Stimulated activated CD4-positive, alpha-beta T cell treated with anti-CD3 and anti-CD28 coated beads, Interleukin-12 subunit alpha, Interleukin-12 subunit beta, amount 100 ng/mL, for 24 hours (primary cell): ENCODE measurements at regions not wholly inside any gene's neighbourhood (a gene's known extent, or its start where the extent isn't known, plus 50 kb on each side); places are given as distances from the start of the nearest gene placed in this dataset.
A peak's percentile ranks its signal among the peaks of the same experiment; 100 is the strongest.

Source experiments
- DNase-seq, 2 experiments: peaks; one replicate each; pipeline ENCODE4 v3.0.0-alpha.2; 2020; ENCODE audit warnings: low read depth in 2 of 2

DNA sequence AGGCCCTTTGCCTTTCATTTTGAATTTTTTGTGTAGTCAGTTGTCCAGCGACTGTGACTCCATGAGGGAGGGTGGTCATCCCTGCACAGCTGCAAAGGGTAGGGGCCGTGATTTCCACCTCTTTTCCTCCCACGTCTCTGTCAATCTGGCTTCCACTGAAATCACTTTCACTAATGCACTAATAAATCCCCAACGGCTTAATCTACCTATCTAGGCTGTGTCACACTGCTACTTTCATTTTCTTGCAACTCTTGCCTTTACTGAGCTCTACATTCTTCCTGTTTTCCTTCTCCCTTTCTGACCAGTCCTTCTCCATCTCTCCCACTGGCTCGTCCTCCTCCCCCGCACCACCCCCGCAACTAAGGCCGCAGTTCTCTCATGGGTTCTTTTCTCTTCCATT lies 212.3 kb upstream of the FOXN3 start:
- no peak for DNase-seq

DNA sequence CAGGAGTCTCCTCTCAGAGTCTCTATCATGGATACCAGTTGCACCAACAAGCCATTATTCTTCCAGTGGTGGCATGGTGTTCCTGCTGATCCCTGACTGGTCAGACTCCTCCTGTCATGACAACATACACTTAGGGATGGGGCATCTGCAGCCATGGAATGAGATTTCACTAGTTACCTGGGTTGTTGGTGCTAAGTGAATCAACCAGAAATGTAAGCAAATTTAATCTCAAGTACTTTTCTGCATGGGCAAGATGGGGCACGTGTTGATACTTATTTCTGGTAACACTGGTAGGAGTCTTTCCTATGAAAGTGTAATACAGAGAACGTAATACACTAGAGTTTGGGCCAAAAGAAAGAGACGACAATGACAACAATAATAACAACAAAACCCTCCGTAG lies 211.5 kb upstream of the FOXN3 start:
- no peak for DNase-seq

DNA sequence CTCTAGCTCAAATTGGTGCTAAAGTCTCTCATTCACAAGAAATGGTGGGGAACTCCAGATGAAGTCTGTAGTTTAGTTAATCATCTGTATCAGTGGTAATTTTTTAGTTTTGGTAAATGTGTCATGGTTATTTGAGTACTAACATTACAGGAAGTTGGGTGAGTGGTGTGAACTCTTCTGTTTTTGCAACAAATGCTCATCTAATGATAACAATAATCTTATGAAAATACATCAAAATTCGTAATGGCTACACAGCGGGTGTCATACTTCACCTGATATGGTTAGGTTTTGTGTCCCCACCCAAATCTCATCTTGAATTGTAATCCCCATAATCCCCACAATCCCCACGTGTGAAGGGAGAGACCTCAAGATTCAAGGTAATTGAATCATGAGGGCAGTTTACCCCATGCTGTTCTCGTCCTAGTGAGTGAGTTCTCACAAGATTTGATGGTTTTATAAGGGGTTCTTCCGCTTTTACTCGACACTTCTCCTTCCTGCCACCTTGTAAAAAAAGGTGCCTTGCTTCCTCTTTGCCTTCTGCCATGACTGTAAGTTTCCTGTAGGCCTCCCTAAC lies 209.3 kb upstream of the FOXN3 start:
- no peak for DNase-seq

DNA sequence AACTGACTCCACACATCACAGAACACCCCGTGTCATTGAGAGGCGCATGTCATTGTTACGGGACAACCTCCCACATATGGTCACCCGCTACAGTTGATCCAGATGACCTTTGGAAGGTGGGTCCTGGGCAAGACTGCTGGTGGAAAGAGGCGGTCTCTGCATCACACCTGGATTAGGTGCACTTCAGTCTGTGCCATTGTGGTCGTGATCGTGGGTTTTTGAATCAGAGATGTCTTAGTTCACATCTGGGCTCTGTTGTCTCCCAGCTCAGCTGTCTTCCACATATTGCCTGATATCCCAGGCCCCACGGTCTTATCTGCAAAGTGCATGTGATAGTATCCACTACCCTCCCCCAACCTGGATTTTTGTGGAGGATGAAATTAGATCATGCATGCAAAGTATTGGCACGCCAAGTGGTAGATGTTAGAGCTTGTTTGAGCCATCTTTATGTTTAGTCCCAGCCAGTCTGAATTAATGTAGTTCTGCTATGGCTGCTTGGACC lies 208.7 kb upstream of the FOXN3 start:
- no peak for DNase-seq

DNA sequence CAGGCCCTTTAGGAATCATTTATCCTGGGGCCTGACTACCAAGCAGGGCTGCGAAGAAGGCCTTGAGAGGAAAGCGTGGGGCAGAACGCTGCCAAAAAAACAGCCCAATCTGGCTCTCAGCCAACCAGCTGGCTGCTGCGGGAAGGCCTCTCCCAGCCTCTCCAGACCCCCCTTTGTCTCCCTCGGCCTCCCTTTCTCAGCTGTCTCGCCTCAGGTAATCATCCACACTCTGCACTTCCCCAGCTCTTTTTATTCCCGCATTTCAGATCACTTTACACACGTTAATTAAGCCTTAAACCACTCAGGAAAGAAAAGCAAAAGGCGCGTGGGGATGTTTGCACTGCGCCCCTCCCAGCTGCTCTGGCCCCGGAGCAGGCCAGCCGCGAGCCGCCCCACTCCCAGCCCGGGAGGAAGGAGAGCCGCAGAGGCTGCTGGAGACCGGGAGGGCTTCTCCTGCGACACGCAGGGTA lies 208.2 kb upstream of the FOXN3 start:
- DNase-seq, result no peak

DNA sequence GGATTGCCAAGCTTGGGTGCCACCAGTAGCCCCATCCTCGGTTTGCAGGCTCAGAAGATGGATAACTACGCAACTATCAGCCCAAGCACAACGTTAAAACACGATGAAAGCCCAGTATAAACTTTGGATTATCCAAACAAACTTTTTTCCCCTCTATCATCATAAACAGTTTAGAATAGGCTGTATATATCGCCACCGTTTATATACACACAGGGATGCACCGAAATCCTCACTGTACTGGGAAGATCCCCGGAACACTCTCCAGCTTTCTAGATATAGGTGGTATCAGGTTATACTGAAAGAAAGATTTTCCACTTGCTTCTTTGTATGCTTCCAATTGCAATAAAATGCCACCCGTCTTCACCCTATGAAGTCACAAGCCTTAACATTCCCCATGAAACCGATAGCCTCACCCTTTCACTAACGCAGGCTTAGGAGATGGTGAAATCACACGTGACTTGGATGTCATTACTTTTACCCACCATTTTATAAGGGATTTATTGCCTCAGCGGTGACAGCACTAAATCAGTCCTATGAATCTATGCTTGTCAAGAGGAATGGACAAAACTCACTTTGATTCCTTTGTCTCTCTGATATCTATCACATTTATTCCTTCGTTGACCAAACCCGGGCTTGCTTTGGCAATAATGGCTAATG lies 207.6 kb upstream of the FOXN3 start:
- no peak for DNase-seq

DNA sequence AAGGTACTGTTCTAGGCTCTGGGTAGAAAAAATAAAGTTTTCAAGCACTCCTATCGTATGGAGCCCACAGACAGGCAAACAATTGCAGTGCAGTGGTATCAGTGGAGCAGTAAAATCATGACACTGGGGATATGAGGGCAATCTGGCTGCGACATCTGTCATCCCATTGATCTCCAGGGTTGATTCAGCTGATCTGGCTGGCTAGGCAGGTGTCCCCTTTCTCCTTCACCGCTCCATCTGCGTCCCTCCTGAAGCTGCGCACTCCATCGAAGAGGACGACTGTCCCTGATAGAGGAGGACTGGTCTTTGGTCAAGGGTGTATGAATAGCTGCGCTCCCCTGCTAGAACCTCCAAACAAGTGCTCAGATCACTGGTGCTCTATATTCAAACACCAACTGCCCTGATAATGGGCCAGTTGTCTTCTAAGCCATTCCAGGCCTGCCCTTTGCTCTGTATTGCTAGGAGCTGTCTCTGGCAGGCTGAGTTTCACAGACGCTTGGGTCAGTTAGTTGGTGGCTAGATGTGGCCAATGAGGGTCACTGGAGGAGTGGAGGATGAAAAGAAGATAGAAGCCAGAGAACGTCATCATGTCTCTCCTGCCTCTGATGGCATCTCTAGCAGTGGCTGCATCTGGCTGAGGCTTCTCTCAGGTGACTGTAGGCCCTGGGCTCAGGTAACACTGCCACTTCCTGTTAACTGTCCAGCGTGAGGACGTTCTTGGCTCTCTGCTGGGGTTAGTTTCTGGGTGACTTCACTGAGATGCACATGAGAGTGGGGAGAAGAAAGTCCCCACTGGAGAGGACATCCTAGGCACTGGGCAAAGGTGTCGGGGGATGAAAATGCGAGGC lies 205.0 kb upstream of the FOXN3 start:
- no peak for DNase-seq

DNA sequence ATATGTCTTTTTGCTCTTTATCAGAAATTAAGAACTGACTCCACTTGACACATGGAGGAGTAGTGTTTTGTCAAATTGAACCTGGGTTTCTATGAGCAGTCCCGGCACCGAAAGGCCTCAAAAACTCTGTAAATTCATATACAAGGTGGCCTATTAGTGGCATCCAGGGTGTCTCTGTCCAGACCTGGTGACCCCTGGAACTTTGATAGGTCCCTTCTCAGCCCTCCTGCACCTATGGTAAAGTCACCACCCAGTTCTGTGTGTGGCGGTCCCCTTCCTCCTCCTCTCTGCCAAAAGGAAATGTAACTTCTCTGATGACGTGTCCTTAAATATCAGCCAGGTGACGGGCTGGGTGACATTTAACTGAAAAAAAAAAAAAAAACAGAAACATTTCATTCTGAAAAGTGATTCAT lies 204.0 kb upstream of the FOXN3 start:
- DNase-seq, result peak in 1 of 2 experiments; percentile 31

DNA sequence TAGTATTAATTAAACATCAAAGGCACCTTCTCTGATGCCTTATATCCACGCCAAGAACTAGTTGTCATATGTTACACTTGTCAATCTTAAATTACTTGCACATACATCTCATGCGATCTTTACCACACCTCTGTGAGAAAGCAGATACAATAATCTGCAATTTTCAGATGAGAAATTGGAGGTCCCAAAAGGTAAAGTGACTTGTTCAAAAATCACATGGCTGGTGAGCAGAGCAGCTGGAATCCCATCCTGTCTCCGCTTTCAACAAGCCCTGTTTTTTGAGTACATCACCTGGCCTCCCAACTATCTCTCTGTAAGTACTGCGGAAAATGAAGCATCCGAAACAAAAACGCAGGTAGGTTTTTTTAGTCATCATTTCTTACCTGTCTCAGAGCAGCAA lies 203.4 kb upstream of the FOXN3 start:
- DNase-seq, result no peak

DNA sequence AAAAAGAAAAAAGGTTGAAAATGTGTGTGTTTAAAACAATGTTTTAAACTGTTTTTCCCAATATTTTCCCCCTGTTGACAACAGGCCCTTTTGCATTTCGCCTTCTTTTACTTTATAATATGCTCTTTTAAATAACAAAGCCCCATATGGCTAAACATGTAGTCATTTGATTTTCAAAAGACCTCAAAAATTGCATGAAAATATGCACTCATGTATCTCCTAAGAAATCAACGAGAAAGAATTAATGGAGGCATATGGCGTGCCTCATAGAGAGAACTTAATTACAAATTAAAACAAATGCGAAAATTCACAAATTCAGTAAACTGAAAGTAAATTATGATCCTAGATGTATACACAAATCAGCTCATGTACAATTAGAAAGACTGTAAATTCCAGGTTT lies 202.6 kb upstream of the FOXN3 start:
- DNase-seq, result no peak

DNA sequence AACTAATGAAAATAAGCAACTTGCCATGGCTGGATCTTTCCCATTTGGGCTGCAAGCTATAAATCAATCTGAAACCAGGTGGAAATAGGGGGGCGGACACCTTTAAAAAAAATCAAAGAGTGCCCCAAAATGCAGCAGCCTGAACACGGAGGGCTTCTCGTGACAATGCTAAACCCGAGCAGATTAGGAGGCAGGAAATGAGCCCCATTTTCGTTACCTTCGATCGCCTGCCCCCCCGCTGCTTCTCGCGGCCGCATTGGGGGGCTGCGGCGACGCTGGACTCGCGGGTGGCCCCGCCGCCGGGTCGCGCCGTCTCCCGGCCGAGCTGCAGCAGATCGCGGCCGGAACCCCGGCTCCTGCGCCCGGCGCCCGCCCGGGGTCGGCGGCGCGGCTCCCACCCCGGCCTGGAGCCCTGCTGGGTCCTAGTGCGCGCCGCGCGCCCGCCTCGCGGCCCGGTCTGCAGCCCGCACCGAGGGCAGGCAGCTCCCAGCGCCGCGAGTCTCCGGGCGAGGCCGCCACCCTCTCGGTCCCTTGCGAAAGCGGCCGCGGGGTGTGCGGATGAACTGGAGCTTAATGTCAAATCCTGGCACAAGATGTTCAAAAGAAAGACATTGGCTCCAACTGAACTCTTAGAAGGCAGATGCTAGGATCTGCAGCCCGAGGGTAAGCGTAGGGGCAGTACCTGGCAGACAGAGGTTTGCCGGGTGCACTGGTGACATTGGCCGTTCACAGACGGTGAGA lies 201.9 kb upstream of the FOXN3 start:
- DNase-seq, result peak in 1 of 2 experiments; percentile 39

DNA sequence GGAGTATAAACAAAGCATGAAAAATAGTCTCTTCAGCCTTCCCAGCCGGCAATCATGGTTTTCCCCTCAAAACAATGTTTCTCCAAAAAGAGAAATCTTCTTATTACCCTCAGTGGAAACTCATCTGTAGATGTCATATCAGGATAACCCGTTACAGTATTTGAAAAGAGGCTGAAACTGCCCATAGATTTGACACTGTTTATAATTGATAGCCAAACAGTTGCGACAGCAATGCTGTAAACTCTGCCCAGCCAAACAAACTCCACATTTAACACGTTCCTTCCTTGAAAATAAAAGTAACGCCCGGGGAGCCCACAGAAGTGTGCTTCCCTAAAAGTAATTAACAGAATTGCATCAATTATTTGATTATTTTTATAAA lies 201.3 kb upstream of the FOXN3 start:
- DNase-seq, result no peak

DNA sequence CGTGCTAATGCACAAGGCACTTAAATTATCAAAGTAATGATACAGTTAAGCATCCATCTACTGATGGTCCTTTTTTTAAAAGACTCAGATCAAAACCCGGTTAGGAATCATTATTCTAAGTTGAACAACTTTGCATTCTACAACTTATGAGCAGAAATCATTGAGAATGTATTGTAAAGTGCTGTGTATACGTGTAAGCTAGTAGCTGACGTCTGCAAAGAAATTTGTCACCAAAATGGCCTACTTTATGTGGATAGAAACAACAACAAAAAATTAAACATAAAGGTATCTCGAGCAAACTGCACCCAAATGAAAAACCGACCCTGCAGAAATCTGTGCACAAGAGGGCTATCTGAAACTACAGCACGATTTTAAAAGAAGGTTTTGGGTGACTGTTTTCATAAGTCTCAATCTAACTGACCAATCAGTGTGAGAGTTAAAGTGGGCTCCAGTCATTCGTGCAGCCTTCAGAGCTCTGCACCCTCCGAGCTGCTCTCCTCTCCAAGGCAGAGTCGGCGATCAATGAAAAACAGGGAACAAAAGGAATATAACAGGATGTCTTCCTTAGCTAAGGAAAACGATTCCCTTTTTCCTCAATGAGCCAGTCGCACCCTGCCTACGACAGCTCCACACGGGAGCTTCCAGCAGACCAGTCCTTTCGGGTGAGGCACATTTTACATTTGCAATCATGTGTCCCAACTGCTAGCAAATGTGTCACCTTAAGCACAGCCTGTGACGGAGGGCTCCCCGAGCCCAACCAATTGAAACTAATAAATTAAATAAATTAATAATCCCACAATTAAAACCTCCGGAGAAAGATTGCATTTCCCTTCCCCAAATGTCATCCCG lies 200.7 kb upstream of the FOXN3 start:
- no peak for DNase-seq

DNA sequence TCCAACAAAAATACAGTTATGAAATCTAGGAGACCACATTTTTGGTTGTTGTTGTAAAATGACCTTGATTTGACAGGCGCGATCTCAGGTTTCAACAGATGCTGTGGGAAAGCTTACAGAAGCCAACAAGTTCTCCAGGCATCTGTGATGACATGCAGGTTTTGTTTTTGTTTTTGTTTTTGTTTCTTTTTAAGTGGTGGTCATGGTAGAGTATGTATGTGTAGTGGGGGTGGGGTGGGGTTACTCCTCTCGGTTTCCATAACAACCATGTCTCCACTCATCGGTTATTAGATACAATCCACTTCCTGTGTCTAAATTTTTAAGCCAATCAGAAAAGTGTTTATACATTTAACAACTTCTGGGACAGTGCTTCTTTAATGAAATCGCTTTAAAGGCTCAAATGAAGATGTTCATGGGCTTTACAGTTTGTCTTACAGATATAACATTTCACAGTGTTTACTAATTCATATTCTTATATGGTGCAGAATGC lies 199.9 kb upstream of the FOXN3 start:
- DNase-seq, result no peak

DNA sequence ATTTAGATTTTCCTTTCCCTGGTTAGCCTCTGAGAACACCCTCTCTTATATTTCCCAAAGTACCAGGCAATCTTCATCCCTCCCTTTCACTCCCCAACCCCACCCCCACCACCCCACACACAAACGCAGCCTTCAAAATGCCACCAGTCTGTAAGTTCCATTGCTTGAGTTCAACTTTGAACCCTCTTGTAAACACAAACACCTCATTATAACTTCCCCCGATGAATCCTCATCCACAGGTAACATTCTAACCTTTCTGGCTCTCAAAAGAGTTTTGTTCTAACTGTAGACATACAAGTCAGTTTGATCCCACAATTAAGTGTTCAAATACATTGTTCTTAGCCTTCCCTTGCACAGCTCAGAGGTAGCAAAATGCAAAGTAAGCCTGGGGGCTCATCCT lies 199.4 kb upstream of the FOXN3 start:
- DNase-seq, result no peak

DNA sequence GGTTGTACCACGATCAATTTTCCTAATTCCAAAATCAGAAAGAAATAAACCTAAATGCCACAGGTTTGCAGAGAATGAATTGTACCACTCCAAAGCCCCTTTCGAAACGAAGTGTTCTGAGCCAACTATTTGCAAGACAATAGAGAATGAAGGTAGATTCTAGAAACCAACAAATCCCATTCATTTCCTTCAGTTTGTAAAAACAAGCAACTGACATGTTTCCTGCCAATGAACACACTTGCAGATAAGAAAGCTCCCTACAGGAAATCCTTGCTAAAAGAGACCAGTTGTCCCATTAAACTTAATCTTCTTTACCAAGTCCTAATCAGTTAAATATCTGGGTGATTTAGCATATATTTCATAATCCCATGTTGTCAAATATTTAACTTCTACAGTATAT lies 198.4 kb upstream of the FOXN3 start:
- DNase-seq, result no peak

DNA sequence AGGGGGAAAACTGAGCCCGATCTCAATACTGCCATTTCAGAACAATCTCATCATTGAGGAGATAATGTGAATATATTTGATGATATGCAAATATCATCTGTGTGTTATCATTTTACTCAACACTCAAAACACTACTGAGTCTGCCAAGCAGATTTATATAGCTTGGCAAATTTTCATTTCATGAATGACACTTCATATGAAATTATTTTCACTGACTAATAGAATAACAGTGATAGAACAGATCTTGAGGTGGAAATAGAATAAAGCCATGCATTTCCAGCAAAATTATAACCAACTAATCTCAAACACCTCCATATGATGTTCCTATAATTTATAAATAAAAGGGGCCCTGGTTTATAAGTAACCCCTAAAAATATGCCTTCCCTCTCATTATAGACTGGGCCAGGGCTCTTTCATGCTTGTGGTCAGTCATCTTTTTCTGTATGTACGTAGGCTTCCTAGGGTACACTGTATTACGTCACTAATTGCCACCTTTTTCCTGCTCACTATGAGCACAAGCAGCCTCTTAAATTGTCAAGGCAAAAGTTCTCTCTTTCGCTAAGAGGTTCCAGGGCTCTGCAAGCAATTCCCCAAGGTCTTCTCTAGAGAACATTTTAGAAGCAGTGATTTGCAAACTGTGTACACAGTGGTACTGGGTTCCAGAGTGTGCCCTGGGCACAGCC lies 197.1 kb upstream of the FOXN3 start:
- no peak for DNase-seq

DNA sequence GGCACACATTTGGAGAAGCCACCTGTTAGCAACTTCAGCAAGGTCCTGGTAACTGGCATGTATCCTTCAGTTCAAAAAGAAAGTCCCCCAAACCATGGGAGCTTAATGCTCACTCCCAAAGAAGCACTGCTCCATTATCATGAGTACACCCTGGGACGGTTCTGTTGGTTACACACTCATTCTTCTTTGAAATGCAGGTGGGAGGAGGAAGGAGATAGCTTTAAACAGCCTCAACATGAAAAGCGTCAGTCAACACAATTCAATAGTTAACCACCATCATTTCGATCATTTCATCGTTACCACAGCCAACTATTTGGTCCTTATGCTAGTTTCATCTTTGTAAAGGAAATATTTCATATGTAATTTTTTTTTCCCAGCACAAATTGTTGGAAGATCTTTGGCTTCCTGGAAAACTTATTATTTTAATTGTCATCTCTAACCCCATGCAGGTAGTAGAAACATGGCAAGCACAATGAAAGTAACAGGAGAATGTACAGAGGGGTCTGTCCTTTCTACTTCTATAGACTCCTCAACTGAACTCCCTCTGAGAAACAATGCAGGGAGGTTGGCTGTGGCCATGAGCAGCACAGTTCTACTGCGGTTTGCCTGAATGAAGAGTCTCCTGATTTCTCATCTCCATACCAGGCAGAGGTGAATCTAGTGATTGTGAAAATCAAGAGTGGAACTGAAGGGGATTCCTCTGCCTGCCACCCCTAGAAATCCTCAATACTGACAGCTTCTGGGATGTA lies 196.4 kb upstream of the FOXN3 start:
- DNase-seq, result peak in 1 of 2 experiments; percentile 28

DNA sequence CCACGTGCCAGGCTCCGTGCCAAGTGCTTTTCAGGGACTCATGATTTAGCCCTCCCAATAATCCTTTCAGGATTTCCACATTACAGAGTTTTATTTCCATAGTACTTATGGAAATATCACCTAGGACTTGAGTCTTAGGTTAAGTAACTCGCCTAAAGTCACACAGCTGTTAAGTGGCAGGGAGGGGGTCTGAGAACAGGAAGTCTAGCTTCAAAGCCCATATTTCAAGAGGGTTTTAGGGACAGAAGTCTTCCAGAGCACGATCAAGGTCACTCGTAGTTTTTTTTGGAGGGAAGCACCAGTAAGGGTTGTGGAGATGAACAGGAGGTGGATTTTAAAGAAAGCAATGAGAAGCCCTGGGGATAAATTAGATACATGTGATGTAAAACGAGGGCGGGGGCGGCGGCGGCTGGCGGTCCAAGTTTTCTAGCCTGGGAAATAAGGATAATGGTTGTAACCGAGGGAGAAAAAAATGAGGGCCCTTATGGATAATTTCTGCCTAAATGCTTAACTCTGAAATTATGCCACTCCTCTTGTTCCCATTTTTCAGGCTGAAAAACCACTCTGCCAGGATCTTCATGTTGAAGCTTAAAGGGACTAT lies 192.6 kb upstream of the FOXN3 start:
- DNase-seq, result no peak
